HL-60 (cell line): ENCODE measurements at regions not wholly inside any gene's neighbourhood (a gene's known extent, or its start where the extent isn't known, plus 50 kb on each side); places are given as distances from the start of the nearest gene placed in this dataset.
"Not testable (repeated sequence)": the region's sequence is repeated elsewhere in the genome, so short reads cannot be mapped to it uniquely, and the experiment has no call there.

ENCODE experiments used
- DNase-seq, 2 experiments: peaks; one replicate each; pipeline ENCODE4 v3.0.0-alpha.2; 2010 to 2020; ENCODE audit warnings: low read depth in 1 of 2, low spot score in 1 of 2
- H3K27ac ChIP-seq: fragments of 250-450 bp; sonication (Bioruptor Pico); replicated peaks from 2 replicates; pipeline ENCODE4 v1.5.1; 2020; ENCODE audit warnings: mild to moderate bottlenecking, moderate library complexity
- H3K27me3 ChIP-seq: fragments of 250-450 bp; sonication (Bioruptor Pico); 2 replicates; pipeline ENCODE4 v1.5.1; 2021; ENCODE audit warnings: mild to moderate bottlenecking, moderate library complexity; ENCODE audit not compliant: insufficient read depth, poor library complexity, severe bottlenecking
- H3K4me3 ChIP-seq: replicated peaks from 2 replicates; pipeline ENCODE4 v1.5.1; 2011; ENCODE audit warnings: mild to moderate bottlenecking, control low read depth, low read length; ENCODE audit not compliant: insufficient read depth
- GABPA ChIP-seq: IDR thresholded peaks from 2 replicates; pipeline ENCODE4 v1.6.1; 2012; ENCODE audit warnings: low read depth
- POLR2AphosphoS5 ChIP-seq: IDR thresholded peaks from 2 replicates; pipeline ENCODE4 v1.6.1; 2012; ENCODE audit warnings: low read depth
- SPI1 ChIP-seq: IDR thresholded peaks from 2 replicates; pipeline ENCODE4 v1.6.1; 2012; ENCODE audit warnings: low read depth, mild to moderate bottlenecking, borderline replicate concordance
- TF ChIP-seq, protein P1 (sequence below): IDR thresholded peaks from one replicate; pipeline ENCODE4 v1.5.1; 2011; ENCODE audit warnings: low read length, control low read depth, inconsistent platforms; ENCODE audit not compliant: insufficient read depth
- TF ChIP-seq, protein P2 (sequence below): IDR thresholded peaks from 2 replicates; pipeline ENCODE4 v1.6.1; 2012; ENCODE audit warnings: low read depth; ENCODE audit not compliant: insufficient replicate concordance

- Histone ChIP-seq H3K27ac (no peak overlapping the region), H3K4me3 (no peak overlapping the region), H3K27me3 (peaks cover 2% of the 10 kb centered on the region)
- DNase-seq: no peak
- TF ChIP-seq GABPA (no peak), SPI1 (no peak), POLR2AphosphoS5 (no peak)
- TF ChIP-seq, protein P1, sequence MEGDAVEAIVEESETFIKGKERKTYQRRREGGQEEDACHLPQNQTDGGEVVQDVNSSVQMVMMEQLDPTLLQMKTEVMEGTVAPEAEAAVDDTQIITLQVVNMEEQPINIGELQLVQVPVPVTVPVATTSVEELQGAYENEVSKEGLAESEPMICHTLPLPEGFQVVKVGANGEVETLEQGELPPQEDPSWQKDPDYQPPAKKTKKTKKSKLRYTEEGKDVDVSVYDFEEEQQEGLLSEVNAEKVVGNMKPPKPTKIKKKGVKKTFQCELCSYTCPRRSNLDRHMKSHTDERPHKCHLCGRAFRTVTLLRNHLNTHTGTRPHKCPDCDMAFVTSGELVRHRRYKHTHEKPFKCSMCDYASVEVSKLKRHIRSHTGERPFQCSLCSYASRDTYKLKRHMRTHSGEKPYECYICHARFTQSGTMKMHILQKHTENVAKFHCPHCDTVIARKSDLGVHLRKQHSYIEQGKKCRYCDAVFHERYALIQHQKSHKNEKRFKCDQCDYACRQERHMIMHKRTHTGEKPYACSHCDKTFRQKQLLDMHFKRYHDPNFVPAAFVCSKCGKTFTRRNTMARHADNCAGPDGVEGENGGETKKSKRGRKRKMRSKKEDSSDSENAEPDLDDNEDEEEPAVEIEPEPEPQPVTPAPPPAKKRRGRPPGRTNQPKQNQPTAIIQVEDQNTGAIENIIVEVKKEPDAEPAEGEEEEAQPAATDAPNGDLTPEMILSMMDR: no peak
- TF ChIP-seq, protein P2, sequence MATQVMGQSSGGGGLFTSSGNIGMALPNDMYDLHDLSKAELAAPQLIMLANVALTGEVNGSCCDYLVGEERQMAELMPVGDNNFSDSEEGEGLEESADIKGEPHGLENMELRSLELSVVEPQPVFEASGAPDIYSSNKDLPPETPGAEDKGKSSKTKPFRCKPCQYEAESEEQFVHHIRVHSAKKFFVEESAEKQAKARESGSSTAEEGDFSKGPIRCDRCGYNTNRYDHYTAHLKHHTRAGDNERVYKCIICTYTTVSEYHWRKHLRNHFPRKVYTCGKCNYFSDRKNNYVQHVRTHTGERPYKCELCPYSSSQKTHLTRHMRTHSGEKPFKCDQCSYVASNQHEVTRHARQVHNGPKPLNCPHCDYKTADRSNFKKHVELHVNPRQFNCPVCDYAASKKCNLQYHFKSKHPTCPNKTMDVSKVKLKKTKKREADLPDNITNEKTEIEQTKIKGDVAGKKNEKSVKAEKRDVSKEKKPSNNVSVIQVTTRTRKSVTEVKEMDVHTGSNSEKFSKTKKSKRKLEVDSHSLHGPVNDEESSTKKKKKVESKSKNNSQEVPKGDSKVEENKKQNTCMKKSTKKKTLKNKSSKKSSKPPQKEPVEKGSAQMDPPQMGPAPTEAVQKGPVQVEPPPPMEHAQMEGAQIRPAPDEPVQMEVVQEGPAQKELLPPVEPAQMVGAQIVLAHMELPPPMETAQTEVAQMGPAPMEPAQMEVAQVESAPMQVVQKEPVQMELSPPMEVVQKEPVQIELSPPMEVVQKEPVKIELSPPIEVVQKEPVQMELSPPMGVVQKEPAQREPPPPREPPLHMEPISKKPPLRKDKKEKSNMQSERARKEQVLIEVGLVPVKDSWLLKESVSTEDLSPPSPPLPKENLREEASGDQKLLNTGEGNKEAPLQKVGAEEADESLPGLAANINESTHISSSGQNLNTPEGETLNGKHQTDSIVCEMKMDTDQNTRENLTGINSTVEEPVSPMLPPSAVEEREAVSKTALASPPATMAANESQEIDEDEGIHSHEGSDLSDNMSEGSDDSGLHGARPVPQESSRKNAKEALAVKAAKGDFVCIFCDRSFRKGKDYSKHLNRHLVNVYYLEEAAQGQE: no peak
These were observed 356.0 kb downstream of the S1PR1 start for GRCh38 chr1:101592845-101593244.

GRCh38 chr1:101595881-101596374 lies 359.1 kb downstream of the S1PR1 start:
- TF ChIP-seq, protein P1: no peak
- TF ChIP-seq SPI1 (no peak), GABPA (no peak)
- TF ChIP-seq, protein P2: no peak
- Histone ChIP-seq H3K27ac (no peak overlapping the region), H3K27me3 (peaks cover 2% of the 10 kb centered on the region), H3K4me3 (no peak overlapping the region)
- no peak for DNase-seq

DNA sequence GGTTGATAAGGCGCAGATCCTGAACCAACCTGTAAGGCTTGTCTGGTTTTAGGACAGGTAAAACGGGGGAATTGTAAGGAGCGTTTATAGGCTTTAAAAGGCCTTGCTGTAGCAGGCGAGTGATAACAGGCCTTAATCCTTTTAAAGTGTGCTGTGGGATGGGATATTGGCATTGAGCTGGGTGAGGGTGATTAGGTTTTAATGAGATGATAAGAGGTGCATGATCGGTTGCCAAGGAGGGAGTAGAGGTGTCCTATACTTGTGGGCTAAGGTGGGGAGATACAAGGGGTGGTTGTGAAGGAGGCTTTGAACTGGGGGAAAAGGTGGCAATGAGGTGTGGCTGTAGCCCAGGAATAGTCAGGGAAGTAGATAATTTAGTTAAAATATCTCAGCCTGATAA lies 363.8 kb downstream of the S1PR1 start:
- DNase-seq, H3K27ac ChIP-seq, H3K27me3 ChIP-seq, H3K4me3 ChIP-seq: not testable (repeated sequence)

GRCh38 chr1:101603726-101604125 lies 366.9 kb downstream of the S1PR1 start:
- H3K27me3 ChIP-seq: no peaks in the 10 kb centered on the region
- no peak overlapping the region for H3K27ac ChIP-seq
- DNase-seq: no peak
- no peak overlapping the region for H3K4me3 ChIP-seq
- TF ChIP-seq, protein P1: no peak
- TF ChIP-seq, protein P2: no peak
- TF ChIP-seq GABPA (no peak), SPI1 (no peak), POLR2AphosphoS5 (no peak)
